GM21786 (cell line): ENCODE measurements at regions not wholly inside any gene's neighbourhood (a gene's known extent, or its start where the extent isn't known, plus 50 kb on each side); places are given as distances from the start of the nearest gene placed in this dataset.
"Not testable (repeated sequence)": the region's sequence is repeated elsewhere in the genome, so short reads cannot be mapped to it uniquely, and the experiment has no call there.

Experiments
- ATAC-seq: cut with Tn5 transposase; IDR thresholded peaks from one replicate; pipeline ENCODE4 v1.9.1; 2021; ENCODE audit not compliant: unreplicated experiment

GRCh38 chr12:116360579-116361413 lies 83.3 kb upstream of the MED13L start:
- no peak for ATAC-seq

- ATAC-seq: no peak
Observed at GRCh38 chr12:116361414-116362223, 84.1 kb upstream of the MED13L start.

- ATAC-seq: no peak
Observed at GRCh38 chr12:116365114-116365513, 87.6 kb upstream of the MED13L start.

GRCh38 chr12:116365606-116366455 lies 88.3 kb upstream of the MED13L start:
- ATAC-seq: no peak

- no peak for ATAC-seq
Observed at GRCh38 chr12:116366456-116366776, 88.9 kb upstream of the MED13L start.

- ATAC-seq: no peak
Observed at GRCh38 chr12:116366824-116367223, 89.3 kb upstream of the MED13L start.

- ATAC-seq: no peak
Observed at GRCh38 chr12:116368196-116369194, 91.0 kb upstream of the MED13L start.

- no peak for ATAC-seq
Observed at GRCh38 chr12:116370004-116370404, 92.5 kb upstream of the MED13L start.

GRCh38 chr12:116370886-116371580 lies 93.5 kb upstream of the MED13L start:
- no peak for ATAC-seq

GRCh38 chr12:116372815-116373214 lies 95.3 kb upstream of the MED13L start:
- ATAC-seq: no peak

GRCh38 chr12:116373572-116374206 lies 96.2 kb upstream of the MED13L start:
- no peak for ATAC-seq

GRCh38 chr12:116374207-116374606 lies 96.7 kb upstream of the MED13L start:
- no peak for ATAC-seq

GRCh38 chr12:116375278-116375842 lies 97.9 kb upstream of the MED13L start:
- ATAC-seq: no peak

GRCh38 chr12:116376354-116377193 lies 99.1 kb upstream of the MED13L start:
- ATAC-seq: no peak

- ATAC-seq: not testable (repeated sequence)
Observed at GRCh38 chr12:116377194-116377571, 99.7 kb upstream of the MED13L start.

- ATAC-seq: no peak
Observed at GRCh38 chr12:116378002-116378401, 100.5 kb upstream of the MED13L start.

- ATAC-seq: no peak
Observed at GRCh38 chr12:116380108-116380507, 102.6 kb upstream of the MED13L start.

- ATAC-seq: not testable (repeated sequence)
Observed at GRCh38 chr12:116380740-116381139, 103.2 kb upstream of the MED13L start.
